AG09309 (cell line): ENCODE measurements at regions not wholly inside any gene's neighbourhood (a gene's known extent, or its start where the extent isn't known, plus 50 kb on each side); places are given as distances from the start of the nearest gene placed in this dataset.

Experiments
- DNase-seq: peaks from one replicate; pipeline ENCODE4 v3.0.0-alpha.2; 2010; ENCODE audit warnings: low read depth
- H3K4me3 ChIP-seq: 2 replicates; pipeline ENCODE4 v1.5.1; 2011; ENCODE audit warnings: mild to moderate bottlenecking, low read depth, low read length, moderate library complexity; ENCODE audit not compliant: control insufficient read depth
- CTCF ChIP-seq: IDR thresholded peaks from 2 replicates; pipeline ENCODE4 v1.5.1; 2011; ENCODE audit warnings: mild to moderate bottlenecking, low read depth, low read length, inconsistent platforms; ENCODE audit not compliant: insufficient read depth, control insufficient read depth; ENCODE audit errors: missing control alignments

- DNase-seq, result no peak
- no peak for TF ChIP-seq CTCF
- no peak overlapping the region for H3K4me3 ChIP-seq
Measured at GRCh38 chr12:114191581-114191980, 214.4 kb downstream of the TBX5 start.

DNA sequence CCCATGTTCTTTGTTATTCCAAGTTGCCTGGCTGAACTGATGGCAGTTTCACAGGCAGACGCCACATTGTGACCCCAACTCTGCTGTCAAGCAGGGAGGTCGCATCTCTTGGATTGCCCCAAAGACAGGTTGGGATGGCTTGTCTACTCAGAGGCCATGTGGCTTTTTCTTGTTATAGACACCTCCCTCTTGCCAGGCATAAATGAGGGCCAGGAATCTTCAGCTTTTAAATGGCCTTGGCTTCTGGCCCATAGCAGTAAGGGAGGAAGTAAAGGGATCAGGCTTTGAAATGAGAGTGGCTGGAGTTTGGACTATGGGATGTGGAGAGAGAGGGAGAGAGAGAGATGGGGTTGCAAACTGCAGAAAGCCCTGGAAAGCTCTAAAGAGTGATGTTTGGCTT lies 215.0 kb downstream of the TBX5 start:
- H3K4me3 ChIP-seq, result no peak overlapping the region
- TF ChIP-seq CTCF, result no peak
- DNase-seq, result no peak

DNA sequence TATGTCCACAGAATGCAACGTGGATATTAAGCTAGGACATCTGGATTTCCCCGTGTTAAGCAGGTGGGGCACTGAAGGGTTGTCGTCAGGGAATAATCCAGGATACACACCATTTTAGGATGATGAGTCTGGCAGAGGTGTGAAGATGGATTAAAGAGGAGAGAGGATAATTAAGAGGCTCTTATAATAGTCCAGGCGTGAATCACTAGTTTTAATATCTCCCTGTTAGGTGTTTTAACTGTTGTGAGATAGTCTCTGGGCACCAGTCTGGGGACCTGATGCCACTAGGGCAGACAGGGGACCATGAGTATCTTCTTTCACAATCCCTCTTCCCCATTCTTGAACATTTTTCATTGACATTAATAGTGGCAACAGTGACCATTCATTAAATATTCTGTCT lies 216.7 kb downstream of the TBX5 start:
- no peak overlapping the region for H3K4me3 ChIP-seq
- no peak for TF ChIP-seq CTCF
- DNase-seq, result no peak

- no peak for TF ChIP-seq CTCF
- no peak overlapping the region for H3K4me3 ChIP-seq
- no peak for DNase-seq
Measured at GRCh38 chr12:114186241-114187002, 219.5 kb downstream of the TBX5 start.

GRCh38 chr12:114185036-114185435 lies 218.9 kb upstream of the RBM19 start:
- no peak overlapping the region for H3K4me3 ChIP-seq
- no peak for DNase-seq
- TF ChIP-seq CTCF, result no peak

DNA sequence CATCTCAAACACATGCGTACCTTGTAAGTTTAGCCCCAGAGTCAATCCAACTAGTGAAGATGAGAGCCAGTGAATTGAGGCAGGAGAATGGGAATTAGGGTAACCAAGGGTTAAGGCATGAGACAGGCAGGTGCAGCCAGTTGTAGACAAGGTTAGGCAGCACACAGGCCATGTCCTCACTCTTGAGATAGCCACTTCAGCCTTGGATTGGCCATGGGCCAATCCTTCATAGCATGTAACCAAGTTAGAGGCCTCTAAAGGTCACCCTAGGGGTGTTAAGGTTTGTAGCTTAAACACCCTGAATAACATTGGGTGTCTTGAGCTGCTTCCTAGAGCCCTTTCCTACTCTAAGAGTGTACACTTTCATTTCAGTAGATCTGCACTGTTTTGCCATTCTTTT lies 208.2 kb upstream of the RBM19 start:
- H3K4me3 ChIP-seq, result no peak overlapping the region
- no peak for TF ChIP-seq CTCF

DNA sequence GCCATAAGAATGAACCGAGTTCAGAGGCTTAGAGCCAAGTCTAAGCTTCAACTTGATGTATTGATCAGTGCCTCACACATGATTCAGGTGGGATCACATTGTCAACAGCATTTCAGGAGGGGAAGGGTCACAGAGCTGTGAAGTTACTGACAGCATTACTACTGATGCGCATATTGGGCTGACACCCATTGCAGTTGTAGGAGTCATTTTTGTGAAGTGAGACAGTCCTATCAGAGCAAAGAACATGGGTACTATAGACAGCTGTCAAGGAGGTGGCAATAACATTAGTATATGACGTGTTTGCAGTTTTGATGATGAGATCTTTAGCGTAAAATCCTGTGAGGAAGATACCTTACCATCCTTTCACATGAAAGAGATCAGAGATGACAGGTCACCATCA lies 206.0 kb upstream of the RBM19 start:
- no peak overlapping the region for H3K4me3 ChIP-seq
- DNase-seq, result no peak
- no peak for TF ChIP-seq CTCF

More for the DNA sequence above, 208.2 kb upstream of the RBM19 start:
- no peak for DNase-seq
